K562 (cell line): ENCODE measurements at regions not wholly inside any gene's neighbourhood (a gene's known extent, or its start where the extent isn't known, plus 50 kb on each side); places are given as distances from the start of the nearest gene placed in this dataset.

Experiments
- ATAC-seq: fragments of 200-7000 bp; cut with Tn5 transposase; 3 replicates; pipeline ENCODE4 v1.9.1; 2020; ENCODE audit warnings: moderate library complexity
- BruUV-seq: library from RNA; stranded (reverse); fragments of 400-500 nt; replicated peaks from 2 replicates; lab custom pipeline; 2021; lab: Mats Ljungman, UMichigan
- CTCF ChIA-PET: fragments of 300-600 bp; formaldehyde crosslinking; extraction: SDS; loops from one replicate; lab custom pipeline; 2021; ENCODE audit warnings: low intra/inter-chr PET ratio; lab: Yijun Ruan, JAX
- POLR2A ChIA-PET: fragments of 300-600, 350-650 bp; sonication (Branson Sonifier 250); formaldehyde crosslinking; extraction: SDS; loops from one replicate; lab custom pipeline; 2021; ENCODE audit warnings: antibody characterized with exemption, inconsistent platforms; lab: Yijun Ruan, JAX
- DNase-seq, 4 experiments: peaks; one replicate each; pipeline versions ENCODE4 v3.0.0 to v3.0.0-alpha.2; 2011 to 2018; ENCODE audit warnings: low spot score in 3 of 4, mixed read lengths in 3 of 4; ENCODE audit errors: extremely low read depth in 1 of 4
- FAIRE-seq: peaks from 2 replicates; lab custom pipeline; 2011; peaks lifted over from hg19 to GRCh38; lab: Jason Lieb, UNC
- H2AFZ ChIP-seq: 2 replicates; pipeline ENCODE4 v1.6.0; 2011; ENCODE audit warnings: low read depth, low read length, control low read depth, inconsistent platforms
- H3K27ac ChIP-seq: fragments of 200-600 bp; 3 replicates; pipeline ENCODE4 v1.8.0; 2011; ENCODE audit warnings: low read depth, mild to moderate bottlenecking, control low read depth, inconsistent platforms, low read length, moderate library complexity, mixed read lengths; ENCODE audit errors: extremely low read depth
- H3K27me3 ChIP-seq, 2 experiments: fragments of 300-600 bp in 1 of 2; 2 replicates in 1 of 2; 3 replicates in 1 of 2; pipeline versions ENCODE4 v1.6.0 to v1.8.0; 2011; ENCODE audit warnings: inconsistent platforms in 2 of 2, low read length in 2 of 2, mild to moderate bottlenecking in 1 of 2, mixed read lengths in 1 of 2, moderate library complexity in 1 of 2; ENCODE audit not compliant: control insufficient read depth in 2 of 2, insufficient read depth in 2 of 2
- H3K36me3 ChIP-seq: fragments of 300-600 bp; 3 replicates; pipeline ENCODE4 v1.8.0; 2011; ENCODE audit warnings: mild to moderate bottlenecking, low read length, inconsistent platforms; ENCODE audit not compliant: control insufficient read depth, insufficient read depth
- H3K4me1 ChIP-seq, 2 experiments: fragments of 200-600 bp in 1 of 2; replicated peaks in 1 of 2; 2 replicates in 1 of 2; 3 replicates in 1 of 2; pipeline versions ENCODE4 v1.5.1 to v1.8.0; 2011; ENCODE audit warnings: inconsistent platforms in 2 of 2, low read length in 2 of 2, mild to moderate bottlenecking in 1 of 2, mixed read lengths in 1 of 2, moderate library complexity in 1 of 2; ENCODE audit not compliant: control insufficient read depth in 2 of 2, insufficient read depth in 2 of 2
- H3K4me2 ChIP-seq: 2 replicates; pipeline ENCODE4 v1.6.1; 2011; ENCODE audit warnings: low read length, control low read depth, inconsistent platforms, mixed read lengths; ENCODE audit not compliant: insufficient read depth
- H3K4me3 ChIP-seq: fragments of 200-600 bp; sonication (generic), shearing (Covaris generic); 2 replicates; pipeline ENCODE4 v1.5.1; 2016; ENCODE audit warnings: control low read depth, inconsistent platforms
- H3K79me2 ChIP-seq: fragments of 200-600 bp; 3 replicates; pipeline ENCODE4 v1.8.0; 2011; ENCODE audit warnings: low read length, inconsistent platforms; ENCODE audit not compliant: control insufficient read depth, insufficient read depth
- H3K9ac ChIP-seq, 2 experiments: 2 replicates each; pipeline versions ENCODE4 v1.6.0 to v1.6.1; 2011; ENCODE audit warnings: low read depth in 2 of 2, low read length in 2 of 2, control low read depth in 1 of 2, inconsistent platforms in 1 of 2, mild to moderate bottlenecking in 1 of 2, mixed read lengths in 1 of 2; ENCODE audit not compliant: insufficient read depth in 1 of 2
- H3K9me1 ChIP-seq: one replicate; pipeline ENCODE4 v1.6.0; 2011; ENCODE audit warnings: inconsistent platforms, mild to moderate bottlenecking, low read length, moderate library complexity; ENCODE audit not compliant: control insufficient read depth, insufficient read depth
- H3K9me3 ChIP-seq: replicated peaks from 2 replicates; pipeline ENCODE4 v1.5.1; 2011; ENCODE audit warnings: low read depth, low read length, inconsistent platforms; ENCODE audit not compliant: control insufficient read depth, insufficient read depth
- H4K20me1 ChIP-seq: replicated peaks from 2 replicates; pipeline ENCODE4 v1.6.1; 2011; ENCODE audit warnings: low read length, inconsistent platforms, mixed read lengths; ENCODE audit not compliant: control insufficient read depth, insufficient read depth
- ATF1 ChIP-seq, 2 experiments: fragments of 450-650 bp in 1 of 2; IDR thresholded peaks; 2 replicates each; pipeline ENCODE4 v1.6.1; 2016; ENCODE audit warnings: missing compliant biosample characterization in 1 of 2, missing genetic modification characterization in 1 of 2
- CREB3L1 ChIP-seq: fragments of 450-650 bp; IDR thresholded peaks from 2 replicates; pipeline ENCODE4 v1.6.1; 2014; ENCODE audit warnings: low read depth, mild to moderate bottlenecking, moderate library complexity, borderline replicate concordance
- ELF4 ChIP-seq: fragments of 450-650 bp; formaldehyde crosslinking; IDR thresholded peaks from 2 replicates; pipeline ENCODE4 v1.4.0; 2022; ENCODE audit warnings: missing genetic modification characterization
- ETV5 ChIP-seq: sonication (generic); formaldehyde crosslinking; IDR thresholded peaks from 2 replicates; pipeline ENCODE4 v1.4.0; 2020; ENCODE audit warnings: low read depth, mild to moderate bottlenecking, missing genetic modification reagents
- HCFC1 ChIP-seq: IDR thresholded peaks from 2 replicates; pipeline ENCODE4 v1.6.1; 2012; ENCODE audit warnings: low read depth, low read length, improper control_type of control experiment
- HIVEP1 ChIP-seq: fragments of 250-450 bp; sonication (Bioruptor Pico); IDR thresholded peaks from 2 replicates; pipeline ENCODE4 v1.4.0; 2020; ENCODE audit warnings: mild to moderate bottlenecking
- HOXB6 ChIP-seq: fragments of 250-450 bp; sonication (Bioruptor Pico); IDR thresholded peaks from 2 replicates; pipeline ENCODE4 v1.5.1; 2022; ENCODE audit warnings: mild to moderate bottlenecking, borderline replicate concordance
- KAT2B ChIP-seq: IDR thresholded peaks from one replicate; pipeline ENCODE4 v1.6.1; 2012; ENCODE audit warnings: low read depth, mild to moderate bottlenecking, control low read depth, inconsistent platforms, low read length, moderate library complexity
- MAFG ChIP-seq: fragments of 450-650 bp; conservative IDR thresholded peaks from 2 replicates; pipeline ENCODE4 v1.6.1; 2016; ENCODE audit warnings: missing genetic modification characterization, missing compliant biosample characterization
- MBD2 ChIP-seq: sonication (generic); IDR thresholded peaks from 2 replicates; pipeline ENCODE4 v1.6.1; 2016; ENCODE audit warnings: low read depth, borderline replicate concordance
- MCM5 ChIP-seq: fragments of 450-650 bp; IDR thresholded peaks from 2 replicates; pipeline ENCODE4 v1.6.1; 2016; ENCODE audit warnings: low read depth
- MEF2A ChIP-seq: IDR thresholded peaks from 2 replicates; pipeline ENCODE4 v1.6.1; 2011; ENCODE audit warnings: low read depth, mild to moderate bottlenecking, low read length, moderate library complexity; ENCODE audit not compliant: control insufficient read depth
- NFATC3 ChIP-seq: fragments of 450-650 bp; IDR thresholded peaks from 2 replicates; pipeline ENCODE4 v1.6.1; 2017; ENCODE audit warnings: mild to moderate bottlenecking
- PTTG1 ChIP-seq: fragments of 450-650 bp; IDR thresholded peaks from 2 replicates; pipeline ENCODE4 v1.6.1; 2016; ENCODE audit warnings: low read depth, mild to moderate bottlenecking, missing genetic modification characterization, missing compliant biosample characterization
- RBFOX2 ChIP-seq: fragments of 200-400 bp; formaldehyde crosslinking; IDR thresholded peaks from 2 replicates; pipeline ENCODE4 v1.6.1; 2017; ENCODE audit warnings: low read depth, mild to moderate bottlenecking, low read length, moderate library complexity
- SMAD4 ChIP-seq: fragments of 250-450 bp; sonication (Bioruptor Pico); conservative IDR thresholded peaks from 2 replicates; pipeline ENCODE4 v1.8.0; 2021; ENCODE audit warnings: inconsistent platforms, mild to moderate bottlenecking, moderate library complexity
- SOX6 ChIP-seq: fragments of 450-650 bp; IDR thresholded peaks from 2 replicates; pipeline ENCODE4 v1.6.1; 2014; ENCODE audit warnings: mild to moderate bottlenecking
- SRF ChIP-seq, 2 experiments: fragments of 250-450, 450-650 bp in 1 of 2; sonication (Bioruptor Pico) in 1 of 2; sonication (generic) in 1 of 2; formaldehyde crosslinking; IDR thresholded peaks; 2 replicates each; pipeline versions ENCODE4 v1.5.0 to v1.5.1; 2020 to 2022; ENCODE audit warnings: mild to moderate bottlenecking in 1 of 2, missing genetic modification reagents in 1 of 2
- SRSF9 ChIP-seq: fragments of 200-400 bp; formaldehyde crosslinking; IDR thresholded peaks from 2 replicates; pipeline ENCODE4 v1.6.1; 2017; ENCODE audit warnings: low read depth, low read length, borderline replicate concordance
- TCF15 ChIP-seq: fragments of 250-450 bp; sonication (Bioruptor Pico); IDR thresholded peaks from 2 replicates; pipeline ENCODE4 v1.8.0; 2022; ENCODE audit warnings: moderate library complexity, mild to moderate bottlenecking, inconsistent platforms
- TCF7 ChIP-seq: sonication (generic); IDR thresholded peaks from 2 replicates; pipeline ENCODE4 v1.6.1; 2016; ENCODE audit warnings: antibody characterized with exemption, borderline replicate concordance
- VEZF1 ChIP-seq: fragments of 200-800 bp; sonication (Bioruptor generic); IDR thresholded peaks from 2 replicates; pipeline ENCODE4 v1.6.1; 2017; ENCODE audit warnings: missing genetic modification characterization, missing compliant biosample characterization
- ZNF316 ChIP-seq: fragments of 450-650 bp; IDR thresholded peaks from 2 replicates; pipeline ENCODE4 v1.6.1; 2016
- WGBS: fragments of 100-300 bp; shearing (Covaris generic); methylation state at CpG from one replicate; pipeline ENCODE4 v1.1.6; 2016; ENCODE audit warnings: low coverage, mixed read lengths; ENCODE audit not compliant: insufficient coverage; ENCODE audit errors: missing lambda C conversion rate; 5-methylcytosine and 5-hydroxymethylcytosine counted together
- in situ Hi-C: fragments of 300-500 bp; cut with MboI; formaldehyde crosslinking; loops from 4 replicates; pipeline ENCODE4 v1.15.0; 2018; ENCODE audit warnings: inconsistent platforms, mixed read lengths
- intact Hi-C: fragments of 100-400 bp; cut with micrococcal nuclease; formaldehyde crosslinking; loops from 2 replicates; pipeline ENCODE4 v1.14.2; 2022

- no peak for TF ChIP-seq SRF (CRISPR knock-in tag; IDR thresholded peaks at IDR 0.05)
- no peak for TF ChIP-seq RBFOX2
- no peak for TF ChIP-seq MAFG (tag)
- no peak for TF ChIP-seq ATF1 (CRISPR knock-in tag; IDR thresholded peaks at IDR 0.05)
- no peak for TF ChIP-seq ATF1 (tag; IDR thresholded peaks at IDR 0.05)
- TF ChIP-seq HCFC1: no peak
- TF ChIP-seq MBD2: no peak
- no peak for TF ChIP-seq SMAD4 (CRISPR knock-in tag)
Measured at GRCh38 chr18:67302043-67302442, 214.5 kb downstream of the DSEL start (continued).

GRCh38 chr18:67301592-67301991 lies 214.9 kb downstream of the DSEL start:
- Histone ChIP-seq H3K79me2 (no peaks in the 10 kb centered on the region), H3K4me1 (no peaks in the 10 kb centered on the region), H3K36me3 (no peaks in the 10 kb centered on the region), H3K9me1 (no peaks in the 10 kb centered on the region), H3K27me3 (no peaks in the 10 kb centered on the region), H3K4me3 (no peak overlapping the region), H4K20me1 (no peaks in the 10 kb centered on the region), H3K9me3 (no peaks in the 10 kb centered on the region), H3K4me2 (no peak overlapping the region), H3K9ac (no peak overlapping the region), H3K27ac (no peak overlapping the region), H2AFZ (no peak overlapping the region)
- BruUV-seq: no TSS peak
- DNase-seq (no peak), FAIRE-seq (no peak), ATAC-seq (no peak)
- POLR2A ChIA-PET: no interaction called here
- in situ Hi-C loops (no loop called here), intact Hi-C loops (no loop called here)
- CTCF ChIA-PET: no interaction called here
- 0% methylated on average over 1 of the region's 1 CpG for WGBS
- TF ChIP-seq NFATC3 (no peak), SRSF9 (no peak), ETV5 (CRISPR knock-in tag) (no peak), SOX6 (no peak), HIVEP1 (CRISPR knock-in tag) (no peak), TCF7 (no peak), VEZF1 (CRISPR knock-in tag) (no peak), CREB3L1 (no peak), ELF4 (no peak), MEF2A (no peak), PTTG1 (tag) (no peak), MCM5 (no peak), ZNF316 (no peak), HOXB6 (CRISPR knock-in tag) (no peak), KAT2B (no peak), TCF15 (CRISPR knock-in tag) (no peak)
